ENCODE measurements at regions not wholly inside any gene's neighbourhood (a gene's known extent, or its start where the extent isn't known, plus 50 kb on each side); places are given as distances from the start of the nearest gene placed in this dataset.

DNA sequence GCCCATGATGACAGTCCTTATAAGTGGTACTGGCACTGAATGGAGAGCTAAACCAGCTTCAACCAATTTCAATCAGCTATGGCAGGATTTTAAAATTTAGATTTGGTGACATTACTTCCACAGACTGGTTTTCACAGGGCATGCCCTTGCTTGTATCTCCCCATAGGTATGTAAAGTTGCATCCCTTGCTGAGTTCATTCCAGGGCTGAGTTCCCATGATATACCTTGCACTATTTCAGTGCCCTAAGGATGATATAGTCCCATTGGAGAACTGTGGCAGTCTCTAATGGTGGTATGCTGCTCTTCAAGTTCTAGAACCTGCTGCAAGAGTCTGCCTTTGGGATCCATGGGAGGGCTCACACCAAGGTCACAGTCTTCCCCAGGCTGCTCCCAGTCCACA lies 232.7 kb upstream of the MOCS1 start:
- no peak overlapping the region for H3K4me3 ChIP-seq (ENCODE audit: insufficient read depth, low read length)
- DNase-seq (ENCODE audit: insufficient read length, low spot score, missing footprints), result no peak
- H2AFZ ChIP-seq (ENCODE audit: low read length), result no peak overlapping the region
- no peaks in the 10 kb centered on the region for H3K9me3 ChIP-seq (ENCODE audit: low read depth, low read length)
- H3K4me1 ChIP-seq (ENCODE audit: insufficient read depth, low read length), result no peaks in the 10 kb centered on the region
- no peak overlapping the region for H3K27ac ChIP-seq (ENCODE audit: low read depth, low read length)
- H3K4me2 ChIP-seq (ENCODE audit: insufficient read depth, low read length), result no peak overlapping the region
- no peaks in the 10 kb centered on the region for H4K20me1 ChIP-seq (ENCODE audit: insufficient read depth, low read length)
- H3K36me3 ChIP-seq (ENCODE audit: insufficient read depth, low read length), result no peaks in the 10 kb centered on the region
- no peaks in the 10 kb centered on the region for H3K79me2 ChIP-seq (ENCODE audit: insufficient read depth, low read length)
- TF ChIP-seq, protein P1, sequence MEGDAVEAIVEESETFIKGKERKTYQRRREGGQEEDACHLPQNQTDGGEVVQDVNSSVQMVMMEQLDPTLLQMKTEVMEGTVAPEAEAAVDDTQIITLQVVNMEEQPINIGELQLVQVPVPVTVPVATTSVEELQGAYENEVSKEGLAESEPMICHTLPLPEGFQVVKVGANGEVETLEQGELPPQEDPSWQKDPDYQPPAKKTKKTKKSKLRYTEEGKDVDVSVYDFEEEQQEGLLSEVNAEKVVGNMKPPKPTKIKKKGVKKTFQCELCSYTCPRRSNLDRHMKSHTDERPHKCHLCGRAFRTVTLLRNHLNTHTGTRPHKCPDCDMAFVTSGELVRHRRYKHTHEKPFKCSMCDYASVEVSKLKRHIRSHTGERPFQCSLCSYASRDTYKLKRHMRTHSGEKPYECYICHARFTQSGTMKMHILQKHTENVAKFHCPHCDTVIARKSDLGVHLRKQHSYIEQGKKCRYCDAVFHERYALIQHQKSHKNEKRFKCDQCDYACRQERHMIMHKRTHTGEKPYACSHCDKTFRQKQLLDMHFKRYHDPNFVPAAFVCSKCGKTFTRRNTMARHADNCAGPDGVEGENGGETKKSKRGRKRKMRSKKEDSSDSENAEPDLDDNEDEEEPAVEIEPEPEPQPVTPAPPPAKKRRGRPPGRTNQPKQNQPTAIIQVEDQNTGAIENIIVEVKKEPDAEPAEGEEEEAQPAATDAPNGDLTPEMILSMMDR (IDR thresholded peaks at IDR 0.05; ENCODE audit: extremely low read depth, low read depth, low read length), result no peak
- no peaks in the 10 kb centered on the region for H3K27me3 ChIP-seq (ENCODE audit: insufficient read depth, low read length)

DNA sequence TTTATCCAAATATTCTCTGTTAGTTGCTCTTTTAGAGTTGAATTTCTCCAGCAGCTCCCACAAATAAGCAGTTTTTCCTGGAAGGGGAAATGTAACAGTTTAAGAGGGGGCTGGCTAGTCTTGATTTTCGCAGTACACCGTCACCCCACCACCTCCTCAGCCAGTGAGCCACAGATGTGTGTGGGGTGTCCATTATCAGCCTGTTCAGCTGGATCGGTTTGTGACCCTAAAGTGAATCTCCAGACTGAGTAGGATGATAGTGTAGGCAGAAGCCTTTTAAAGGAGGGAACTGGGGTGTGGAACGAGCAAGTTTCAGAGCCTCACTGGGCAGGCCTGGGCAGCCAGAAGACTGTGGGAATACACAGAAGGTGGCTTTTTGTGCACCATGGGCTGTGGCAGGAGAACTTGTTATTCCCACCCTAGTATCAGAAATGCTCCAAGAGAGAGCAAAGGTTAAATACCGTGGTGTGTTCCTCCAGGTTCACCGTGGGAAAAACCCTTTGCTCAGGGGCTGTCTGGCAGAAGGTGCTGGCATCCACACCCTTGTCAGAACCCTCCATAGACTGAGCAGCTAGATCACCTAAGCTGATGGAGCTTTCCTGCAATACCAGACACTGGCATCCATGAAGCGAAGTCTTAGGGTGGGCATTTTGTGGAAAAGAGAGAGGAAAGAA lies 230.9 kb upstream of the MOCS1 start:
- H2AFZ ChIP-seq (ENCODE audit: low read length), result no peak overlapping the region
- no peaks in the 10 kb centered on the region for H3K27me3 ChIP-seq (ENCODE audit: insufficient read depth, low read length)
- TF ChIP-seq, protein P1 (IDR thresholded peaks at IDR 0.05; ENCODE audit: extremely low read depth, low read depth, low read length), result no peak
- peak overlapping the region; percentile 54 for H3K4me3 ChIP-seq (ENCODE audit: insufficient read depth, low read length)
- no peak for DNase-seq (ENCODE audit: insufficient read length, low spot score, missing footprints)
- no peaks in the 10 kb centered on the region for H3K79me2 ChIP-seq (ENCODE audit: insufficient read depth, low read length)
- no peak overlapping the region for H3K27ac ChIP-seq (ENCODE audit: low read depth, low read length)
- no peaks in the 10 kb centered on the region for H3K4me1 ChIP-seq (ENCODE audit: insufficient read depth, low read length)
- H4K20me1 ChIP-seq (ENCODE audit: insufficient read depth, low read length), result no peaks in the 10 kb centered on the region
- no peaks in the 10 kb centered on the region for H3K36me3 ChIP-seq (ENCODE audit: insufficient read depth, low read length)
- H3K9me3 ChIP-seq (ENCODE audit: low read depth, low read length), result no peaks in the 10 kb centered on the region
- H3K4me2 ChIP-seq (ENCODE audit: insufficient read depth, low read length), result no peak overlapping the region

DNA sequence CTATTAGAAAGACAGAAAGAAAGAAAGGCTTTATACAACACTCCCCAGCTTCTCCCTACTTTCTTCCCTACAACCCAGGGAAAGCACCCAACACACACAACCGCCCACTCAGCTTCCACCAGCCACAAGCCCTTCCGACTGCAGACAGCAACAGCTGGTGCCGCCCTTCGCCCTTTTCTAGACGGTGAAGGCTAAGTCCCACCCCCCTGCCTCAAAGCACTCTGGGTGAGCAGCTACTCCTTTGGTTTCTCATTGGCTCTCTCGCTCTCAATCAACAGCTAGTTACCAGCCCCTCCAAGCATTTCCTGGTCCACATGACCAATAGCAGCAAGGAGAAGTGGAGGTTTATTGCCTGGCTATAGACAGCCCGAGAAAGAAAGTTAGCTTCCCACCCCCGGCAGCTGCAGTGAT lies 230.1 kb upstream of the MOCS1 start:
- Histone ChIP-seq H3K27me3 (ENCODE audit: insufficient read depth, low read length) (no peaks in the 10 kb centered on the region), H3K79me2 (ENCODE audit: insufficient read depth, low read length) (no peaks in the 10 kb centered on the region), H4K20me1 (ENCODE audit: insufficient read depth, low read length) (no peaks in the 10 kb centered on the region), H3K4me2 (ENCODE audit: insufficient read depth, low read length) (no peak overlapping the region), H3K27ac (ENCODE audit: low read depth, low read length) (no peak overlapping the region), H3K4me3 (ENCODE audit: insufficient read depth, low read length) (peak overlapping the region; percentile 54), H3K9me3 (ENCODE audit: low read depth, low read length) (no peaks in the 10 kb centered on the region), H3K4me1 (ENCODE audit: insufficient read depth, low read length) (no peaks in the 10 kb centered on the region), H2AFZ (ENCODE audit: low read length) (peak overlapping the region; percentile 72), H3K36me3 (ENCODE audit: insufficient read depth, low read length) (no peaks in the 10 kb centered on the region)
- DNase-seq (ENCODE audit: insufficient read length, low spot score, missing footprints), result no peak
- TF ChIP-seq, protein P1 (IDR thresholded peaks at IDR 0.05; ENCODE audit: extremely low read depth, low read depth, low read length), result no peak

DNA sequence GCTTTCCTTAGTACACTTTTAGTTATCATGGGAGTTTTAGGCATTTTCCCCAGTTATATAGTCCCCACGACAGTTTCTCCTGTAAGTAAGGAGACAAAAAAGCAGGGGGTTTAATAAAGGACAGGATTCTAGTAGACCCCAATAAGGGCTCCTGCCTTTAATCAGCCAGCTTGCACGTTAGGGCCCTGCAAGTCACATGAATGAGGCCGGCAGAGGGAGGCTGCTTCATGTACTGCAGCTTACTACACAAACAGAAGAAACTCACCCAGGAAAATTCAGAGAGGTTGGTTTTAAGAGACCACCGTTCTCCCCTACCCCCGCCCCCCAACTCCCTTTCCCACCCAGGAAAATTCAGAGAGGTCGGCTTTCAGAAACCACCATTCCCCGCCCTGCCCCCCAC lies 229.7 kb upstream of the MOCS1 start:
- Histone ChIP-seq H3K4me3 (ENCODE audit: insufficient read depth, low read length) (peak overlapping the region; percentile 47), H3K27ac (ENCODE audit: low read depth, low read length) (no peak overlapping the region), H3K4me2 (ENCODE audit: insufficient read depth, low read length) (no peak overlapping the region), H2AFZ (ENCODE audit: low read length) (no peak overlapping the region), H3K4me1 (ENCODE audit: insufficient read depth, low read length) (no peaks in the 10 kb centered on the region), H3K27me3 (ENCODE audit: insufficient read depth, low read length) (no peaks in the 10 kb centered on the region), H4K20me1 (ENCODE audit: insufficient read depth, low read length) (no peaks in the 10 kb centered on the region), H3K36me3 (ENCODE audit: insufficient read depth, low read length) (no peaks in the 10 kb centered on the region), H3K79me2 (ENCODE audit: insufficient read depth, low read length) (no peaks in the 10 kb centered on the region), H3K9me3 (ENCODE audit: low read depth, low read length) (no peaks in the 10 kb centered on the region)
- TF ChIP-seq, protein P1 (IDR thresholded peaks at IDR 0.05; ENCODE audit: extremely low read depth, low read depth, low read length), result no peak
- no peak for DNase-seq (ENCODE audit: insufficient read length, low spot score, missing footprints)
